ENCODE measurements at regions not wholly inside any gene's neighbourhood (a gene's known extent, or its start where the extent isn't known, plus 50 kb on each side); places are given as distances from the start of the nearest gene placed in this dataset.

DNA sequence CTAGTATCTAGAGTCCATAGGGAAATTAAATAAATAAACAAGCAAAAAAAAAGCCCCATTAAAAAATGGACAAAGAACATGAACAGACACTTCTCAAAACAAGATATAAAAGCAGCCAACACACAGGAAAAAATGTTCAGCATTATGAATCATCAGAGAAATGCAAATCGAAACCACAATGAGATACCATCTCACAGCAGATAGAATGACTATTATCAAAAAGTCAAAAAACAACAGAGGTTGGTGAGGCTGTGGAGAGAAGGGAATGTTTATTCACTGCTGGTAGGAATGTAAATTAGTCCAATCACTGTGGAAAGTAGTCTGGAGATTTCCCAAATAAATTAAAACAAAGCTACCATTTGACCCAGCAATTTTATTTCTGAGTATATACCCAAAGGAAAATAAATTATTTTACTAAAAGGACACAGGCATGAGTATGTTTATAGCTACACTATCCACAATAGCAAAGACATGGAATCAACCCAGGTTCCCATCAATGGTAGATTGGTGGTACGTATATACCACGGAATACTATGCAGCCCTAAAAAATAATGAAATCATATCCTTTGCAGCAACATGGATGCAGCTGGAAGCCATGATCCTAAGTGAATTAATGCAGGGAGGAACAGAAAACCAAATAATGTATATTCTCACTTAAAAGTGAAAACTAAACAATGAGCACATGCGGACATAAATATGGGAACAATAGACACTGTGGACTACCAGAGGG lies 366.5 kb upstream of the SEMA3C start:
- H4K91ac ChIP-seq (ENCODE audit: low read depth, low read length, poor library complexity) = no peak overlapping the region
- no peak overlapping the region for H2BK5ac ChIP-seq (ENCODE audit: low read length)
- no peak overlapping the region for H2AFZ ChIP-seq (ENCODE audit: low read length)
- H3K9me3 ChIP-seq (replicated peaks in 1 of 2; ENCODE audit: control insufficient read depth in 2 of 2, insufficient read depth in 1 of 2, low read depth in 1 of 2, low read length in 2 of 2) = no peaks in the 10 kb centered on the region
- DNase-seq (ENCODE audit: low spot score) = no peak
- H2AK5ac ChIP-seq (ENCODE audit: low read depth, low read length) = no peak overlapping the region
- no peak overlapping the region for H2BK15ac ChIP-seq (ENCODE audit: low read length)
- H3K27me3 ChIP-seq (ENCODE audit: control insufficient read depth in 3 of 3, insufficient read depth in 3 of 3, low read depth in 1 of 3, low read length in 3 of 3) = no peaks in the 10 kb centered on the region
- H3K23ac ChIP-seq (ENCODE audit: low read depth, low read length, poor library complexity) = no peak overlapping the region
- no peak overlapping the region for H4K8ac ChIP-seq (ENCODE audit: low read depth, low read length)
- H3K4me3 ChIP-seq (ENCODE audit: low read length in 2 of 2) = no peak overlapping the region
- no peak overlapping the region for H3K4ac ChIP-seq (ENCODE audit: low read length)
- no peak overlapping the region for H2BK120ac ChIP-seq (ENCODE audit: low read depth, low read length)
- H3K14ac ChIP-seq (ENCODE audit: low read length) = no peak overlapping the region
- H3K9ac ChIP-seq (ENCODE audit: low read depth, low read length, poor library complexity) = no peak overlapping the region
- no peaks in the 10 kb centered on the region for H3K4me1 ChIP-seq (ENCODE audit: control insufficient read depth in 2 of 2, insufficient read depth in 1 of 2, low read depth in 1 of 2, low read length in 2 of 2)
- no peak overlapping the region for H3K4me2 ChIP-seq (ENCODE audit: insufficient read depth, low read length, poor library complexity, severe bottlenecking)
- WGBS, 2 donors (ENCODE audit: extremely low coverage in 2 of 2, insufficient read length in 2 of 2, insufficient replicate concordance in 1 of 2) = no CpG with 5 or more reads among the region's 4 CpGs
- H3K36me3 ChIP-seq (replicated peaks in 1 of 2; ENCODE audit: control insufficient read depth in 2 of 2, insufficient read depth in 2 of 2, low read length in 2 of 2) = no peaks in the 10 kb centered on the region
- H3K79me1 ChIP-seq (ENCODE audit: low read depth, low read length) = no peaks in the 10 kb centered on the region
- H2BK12ac ChIP-seq (ENCODE audit: low read length) = no peak overlapping the region
- H3K18ac ChIP-seq (ENCODE audit: low read length) = no peak overlapping the region
- no peak overlapping the region for H3K27ac ChIP-seq (replicated peaks; ENCODE audit: low read length)

DNA sequence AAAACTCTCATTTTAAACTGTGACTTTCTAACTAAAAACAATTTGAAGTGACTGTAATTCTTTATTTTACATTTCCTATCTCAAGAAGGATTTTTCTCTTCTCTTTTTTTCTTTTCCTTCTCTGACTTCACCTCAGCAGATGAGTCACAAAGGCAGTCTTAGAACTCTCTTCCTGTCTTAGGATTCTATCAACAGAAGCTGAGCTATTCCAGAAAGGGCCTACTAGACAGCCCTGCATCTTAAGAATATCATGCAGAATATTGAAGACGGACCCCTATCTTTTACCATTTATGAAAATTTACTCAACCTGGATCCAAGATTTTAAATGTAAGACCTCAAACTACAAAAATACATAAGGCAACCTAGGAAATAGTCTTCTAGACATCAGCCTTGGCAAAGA lies 365.7 kb upstream of the SEMA3C start:
- H3K9ac ChIP-seq (ENCODE audit: low read depth, low read length, poor library complexity) = no peak overlapping the region
- H3K9me3 ChIP-seq (replicated peaks in 1 of 2; ENCODE audit: control insufficient read depth in 2 of 2, insufficient read depth in 1 of 2, low read depth in 1 of 2, low read length in 2 of 2) = no peaks in the 10 kb centered on the region
- no peak overlapping the region for H3K4me2 ChIP-seq (ENCODE audit: insufficient read depth, low read length, poor library complexity, severe bottlenecking)
- no peaks in the 10 kb centered on the region for H3K36me3 ChIP-seq (replicated peaks in 1 of 2; ENCODE audit: control insufficient read depth in 2 of 2, insufficient read depth in 2 of 2, low read length in 2 of 2)
- no peak overlapping the region for H2BK5ac ChIP-seq (ENCODE audit: low read length)
- no peak for DNase-seq (ENCODE audit: low spot score)
- no CpG with 5 or more reads among the region's 1 CpG for WGBS, 2 donors (ENCODE audit: extremely low coverage in 2 of 2, insufficient read length in 2 of 2, insufficient replicate concordance in 1 of 2)
- no peak overlapping the region for H2BK12ac ChIP-seq (ENCODE audit: low read length)
- H3K79me1 ChIP-seq (ENCODE audit: low read depth, low read length) = no peaks in the 10 kb centered on the region
- no peaks in the 10 kb centered on the region for H3K4me1 ChIP-seq (ENCODE audit: control insufficient read depth in 2 of 2, insufficient read depth in 1 of 2, low read depth in 1 of 2, low read length in 2 of 2)
- H2BK120ac ChIP-seq (ENCODE audit: low read depth, low read length) = no peak overlapping the region
- H3K27ac ChIP-seq (replicated peaks; ENCODE audit: low read length) = no peak overlapping the region
- H3K18ac ChIP-seq (ENCODE audit: low read length) = no peak overlapping the region
- no peak overlapping the region for H2BK15ac ChIP-seq (ENCODE audit: low read length)
- H3K4ac ChIP-seq (ENCODE audit: low read length) = no peak overlapping the region
- no peak overlapping the region for H3K14ac ChIP-seq (ENCODE audit: low read length)
- no peak overlapping the region for H3K23ac ChIP-seq (ENCODE audit: low read depth, low read length, poor library complexity)
- no peak overlapping the region for H2AFZ ChIP-seq (ENCODE audit: low read length)
- no peak overlapping the region for H4K8ac ChIP-seq (ENCODE audit: low read depth, low read length)
- no peaks in the 10 kb centered on the region for H3K27me3 ChIP-seq (ENCODE audit: control insufficient read depth in 3 of 3, insufficient read depth in 3 of 3, low read depth in 1 of 3, low read length in 3 of 3)
- H2AK5ac ChIP-seq (ENCODE audit: low read depth, low read length) = no peak overlapping the region
- no peak overlapping the region for H4K91ac ChIP-seq (ENCODE audit: low read depth, low read length, poor library complexity)
- no peak overlapping the region for H3K4me3 ChIP-seq (ENCODE audit: low read length in 2 of 2)

DNA sequence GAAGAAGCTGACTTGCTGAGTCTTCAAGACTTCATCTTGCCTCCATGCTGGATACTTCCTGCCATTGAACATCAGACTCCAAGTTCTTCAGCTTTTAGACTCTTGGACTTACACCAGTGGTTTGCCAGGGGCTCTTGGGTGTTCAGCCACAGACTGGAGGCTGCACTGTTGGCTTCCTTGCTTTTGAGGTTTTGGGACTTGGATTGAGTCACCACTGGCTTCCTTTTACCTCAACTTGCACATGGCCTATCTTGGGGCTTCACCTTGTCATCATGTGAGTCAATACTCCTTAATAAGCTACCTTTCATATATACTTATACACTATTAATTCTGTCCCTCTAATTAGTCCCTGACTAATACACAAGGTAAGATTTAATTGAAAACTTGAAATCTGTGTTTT lies 361.7 kb upstream of the SEMA3C start:
- Histone ChIP-seq H2BK120ac (ENCODE audit: low read depth, low read length) (no peak overlapping the region), H4K8ac (ENCODE audit: low read depth, low read length) (no peak overlapping the region), H3K4me3 (ENCODE audit: low read length in 2 of 2) (no peak overlapping the region), H3K14ac (ENCODE audit: low read length) (no peak overlapping the region), H3K27ac (replicated peaks; ENCODE audit: low read length) (no peak overlapping the region), H2AFZ (ENCODE audit: low read length) (no peak overlapping the region), H3K36me3 (replicated peaks in 1 of 2; ENCODE audit: control insufficient read depth in 2 of 2, insufficient read depth in 2 of 2, low read length in 2 of 2) (no peaks in the 10 kb centered on the region), H3K4ac (ENCODE audit: low read length) (no peak overlapping the region), H2BK12ac (ENCODE audit: low read length) (no peak overlapping the region), H3K23ac (ENCODE audit: low read depth, low read length, poor library complexity) (no peak overlapping the region), H2BK5ac (ENCODE audit: low read length) (no peak overlapping the region), H4K91ac (ENCODE audit: low read depth, low read length, poor library complexity) (no peak overlapping the region), H3K9ac (ENCODE audit: low read depth, low read length, poor library complexity) (no peak overlapping the region), H3K18ac (ENCODE audit: low read length) (no peak overlapping the region), H3K9me3 (replicated peaks in 1 of 2; ENCODE audit: control insufficient read depth in 2 of 2, insufficient read depth in 1 of 2, low read depth in 1 of 2, low read length in 2 of 2) (no peaks in the 10 kb centered on the region), H3K4me1 (ENCODE audit: control insufficient read depth in 2 of 2, insufficient read depth in 1 of 2, low read depth in 1 of 2, low read length in 2 of 2) (no peaks in the 10 kb centered on the region), H3K79me1 (ENCODE audit: low read depth, low read length) (no peaks in the 10 kb centered on the region), H3K27me3 (ENCODE audit: control insufficient read depth in 3 of 3, insufficient read depth in 3 of 3, low read depth in 1 of 3, low read length in 3 of 3) (peaks cover 0 to 3% (median 0%) of the 10 kb centered on the region in 3 experiments), H2AK5ac (ENCODE audit: low read depth, low read length) (no peak overlapping the region), H2BK15ac (ENCODE audit: low read length) (no peak overlapping the region), H3K4me2 (ENCODE audit: insufficient read depth, low read length, poor library complexity, severe bottlenecking) (no peak overlapping the region)
- DNase-seq (ENCODE audit: low spot score) = no peak

DNA sequence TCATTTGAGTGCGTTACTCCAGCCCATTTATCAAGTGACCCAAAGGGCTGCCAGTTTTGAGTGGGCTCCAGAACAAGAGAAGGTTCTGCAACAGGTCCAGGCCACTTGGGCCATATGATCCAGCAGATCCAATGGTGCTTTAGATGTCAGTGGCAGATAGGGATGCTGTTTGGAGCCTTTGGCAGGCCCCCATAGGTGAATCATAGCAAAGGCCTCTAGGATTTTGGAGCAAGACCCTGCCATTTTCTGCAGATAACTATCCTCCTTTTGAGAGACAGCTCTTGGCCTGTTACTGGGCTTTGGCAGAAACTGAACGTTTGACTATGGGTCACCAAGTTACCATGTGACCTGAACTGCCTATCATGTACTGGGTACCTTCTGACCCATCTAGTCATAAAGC lies 358.8 kb upstream of the SEMA3C start:
- no peak overlapping the region for H3K23ac ChIP-seq (ENCODE audit: low read depth, low read length, poor library complexity)
- no peaks in the 10 kb centered on the region for H3K4me1 ChIP-seq (ENCODE audit: control insufficient read depth in 2 of 2, insufficient read depth in 1 of 2, low read depth in 1 of 2, low read length in 2 of 2)
- no peak overlapping the region for H3K4ac ChIP-seq (ENCODE audit: low read length)
- no peak overlapping the region for H2BK5ac ChIP-seq (ENCODE audit: low read length)
- H2BK12ac ChIP-seq (ENCODE audit: low read length) = no peak overlapping the region
- no peaks in the 10 kb centered on the region for H3K36me3 ChIP-seq (replicated peaks in 1 of 2; ENCODE audit: control insufficient read depth in 2 of 2, insufficient read depth in 2 of 2, low read length in 2 of 2)
- no peaks in the 10 kb centered on the region for H3K79me1 ChIP-seq (ENCODE audit: low read depth, low read length)
- no peak overlapping the region for H4K8ac ChIP-seq (ENCODE audit: low read depth, low read length)
- no peak overlapping the region for H3K4me3 ChIP-seq (ENCODE audit: low read length in 2 of 2)
- H2AK5ac ChIP-seq (ENCODE audit: low read depth, low read length) = no peak overlapping the region
- no peak overlapping the region for H2BK15ac ChIP-seq (ENCODE audit: low read length)
- no peak overlapping the region for H3K14ac ChIP-seq (ENCODE audit: low read length)
- DNase-seq (ENCODE audit: low spot score) = no peak
- H3K27me3 ChIP-seq (ENCODE audit: control insufficient read depth in 3 of 3, insufficient read depth in 3 of 3, low read depth in 1 of 3, low read length in 3 of 3) = peaks cover 0 to 3% (median 0%) of the 10 kb centered on the region in 3 experiments
- no peak overlapping the region for H2AFZ ChIP-seq (ENCODE audit: low read length)
- no peak overlapping the region for H2BK120ac ChIP-seq (ENCODE audit: low read depth, low read length)
- H3K4me2 ChIP-seq (ENCODE audit: insufficient read depth, low read length, poor library complexity, severe bottlenecking) = no peak overlapping the region
- no peak overlapping the region for H4K91ac ChIP-seq (ENCODE audit: low read depth, low read length, poor library complexity)
- no peak overlapping the region for H3K18ac ChIP-seq (ENCODE audit: low read length)
- no peak overlapping the region for H3K27ac ChIP-seq (replicated peaks; ENCODE audit: low read length)
- no peak overlapping the region for H3K9ac ChIP-seq (ENCODE audit: low read depth, low read length, poor library complexity)
- no CpG with 5 or more reads among the region's 2 CpGs for WGBS, 2 donors (ENCODE audit: extremely low coverage in 2 of 2, insufficient read length in 2 of 2, insufficient replicate concordance in 1 of 2)
- no peaks in the 10 kb centered on the region for H3K9me3 ChIP-seq (replicated peaks in 1 of 2; ENCODE audit: control insufficient read depth in 2 of 2, insufficient read depth in 1 of 2, low read depth in 1 of 2, low read length in 2 of 2)

Measured in neuronal stem cell (in vitro differentiated cells).